Body of pancreas (tissue), 4 donors: ENCODE measurements at regions not wholly inside any gene's neighbourhood (a gene's known extent, or its start where the extent isn't known, plus 50 kb on each side); places are given as distances from the start of the nearest gene placed in this dataset.

Experiments used
- POLR2A ChIP-seq, 3 donors: fragments of 450-650 bp; IDR thresholded peaks; one replicate each; pipeline ENCODE4 v1.6.1; 2016; ENCODE audit warnings: antibody characterized with exemption in 3 of 3, mild to moderate bottlenecking in 2 of 3
- TF ChIP-seq, protein P1 (sequence below), 7 experiments: fragments of 450-650 bp in 4 of 7; fragments of 200-600 bp in 3 of 7; sonication (generic) in 3 of 7; IDR thresholded peaks; one replicate each; pipeline ENCODE4 v1.5.1; 2016 to 2019; ENCODE audit warnings: antibody characterized with exemption in 7 of 7

DNA sequence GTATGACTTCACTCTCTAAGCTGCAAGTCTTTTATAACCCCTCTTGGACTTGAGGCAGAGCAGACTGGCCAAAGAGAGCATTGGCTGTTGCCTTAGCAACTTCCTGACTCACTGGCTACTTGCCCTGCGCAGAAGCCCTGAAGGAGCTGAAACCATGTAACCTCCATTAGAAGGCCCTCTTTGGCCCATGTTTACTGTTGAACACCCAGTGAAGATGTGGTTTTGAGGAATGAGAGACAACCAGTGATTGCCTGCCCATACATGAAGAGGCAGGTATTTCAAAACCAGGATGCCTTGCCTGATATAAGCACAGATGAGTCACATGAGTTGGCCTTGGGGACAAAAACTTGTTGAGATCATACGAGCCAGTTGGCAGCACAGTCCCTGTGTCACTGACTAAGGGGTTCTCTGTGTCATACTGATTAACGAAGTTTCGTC lies 182.5 kb downstream of the EDN1 start:
- no peak for TF ChIP-seq POLR2A (IDR thresholded peaks at IDR 0.05)
- TF ChIP-seq, protein P1, sequence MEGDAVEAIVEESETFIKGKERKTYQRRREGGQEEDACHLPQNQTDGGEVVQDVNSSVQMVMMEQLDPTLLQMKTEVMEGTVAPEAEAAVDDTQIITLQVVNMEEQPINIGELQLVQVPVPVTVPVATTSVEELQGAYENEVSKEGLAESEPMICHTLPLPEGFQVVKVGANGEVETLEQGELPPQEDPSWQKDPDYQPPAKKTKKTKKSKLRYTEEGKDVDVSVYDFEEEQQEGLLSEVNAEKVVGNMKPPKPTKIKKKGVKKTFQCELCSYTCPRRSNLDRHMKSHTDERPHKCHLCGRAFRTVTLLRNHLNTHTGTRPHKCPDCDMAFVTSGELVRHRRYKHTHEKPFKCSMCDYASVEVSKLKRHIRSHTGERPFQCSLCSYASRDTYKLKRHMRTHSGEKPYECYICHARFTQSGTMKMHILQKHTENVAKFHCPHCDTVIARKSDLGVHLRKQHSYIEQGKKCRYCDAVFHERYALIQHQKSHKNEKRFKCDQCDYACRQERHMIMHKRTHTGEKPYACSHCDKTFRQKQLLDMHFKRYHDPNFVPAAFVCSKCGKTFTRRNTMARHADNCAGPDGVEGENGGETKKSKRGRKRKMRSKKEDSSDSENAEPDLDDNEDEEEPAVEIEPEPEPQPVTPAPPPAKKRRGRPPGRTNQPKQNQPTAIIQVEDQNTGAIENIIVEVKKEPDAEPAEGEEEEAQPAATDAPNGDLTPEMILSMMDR (IDR thresholded peaks at IDR 0.05): no peak
